ENCODE measurements at regions not wholly inside any gene's neighbourhood (a gene's known extent, or its start where the extent isn't known, plus 50 kb on each side); places are given as distances from the start of the nearest gene placed in this dataset.

DNA sequence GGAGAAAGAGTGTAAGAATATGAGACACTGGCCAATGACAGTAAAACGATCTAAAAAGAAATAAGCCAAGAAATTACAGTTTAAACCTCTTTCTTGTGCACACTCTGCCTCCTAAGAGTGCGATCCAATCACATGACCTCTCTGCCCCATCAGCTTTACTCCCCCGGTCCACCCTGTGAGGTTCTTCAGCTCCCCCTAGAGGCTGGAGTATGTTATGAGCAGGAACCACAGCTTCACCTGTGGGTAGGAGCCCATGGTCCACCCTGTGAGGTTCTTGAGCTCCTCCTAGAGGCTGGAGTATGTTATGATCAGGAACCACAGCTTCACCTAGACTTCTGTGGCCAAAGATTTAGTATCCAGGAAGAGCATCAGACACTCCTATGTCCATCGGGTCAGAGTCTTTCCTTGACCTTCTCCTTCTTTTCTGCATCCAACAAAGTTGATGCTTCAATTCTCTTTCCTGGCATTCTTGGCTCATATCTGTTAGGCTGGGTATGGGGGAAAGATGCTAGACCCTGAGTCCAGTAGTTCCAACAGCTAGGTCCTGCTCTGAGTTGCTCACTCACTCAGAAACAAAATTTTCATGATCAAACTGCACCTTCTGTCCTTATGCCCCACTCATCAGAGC is 164.0 kb downstream of the MINAR1 start:
- no peaks in the 10 kb centered on the region for H3K4me1 ChIP-seq
- TF ChIP-seq, protein P1, sequence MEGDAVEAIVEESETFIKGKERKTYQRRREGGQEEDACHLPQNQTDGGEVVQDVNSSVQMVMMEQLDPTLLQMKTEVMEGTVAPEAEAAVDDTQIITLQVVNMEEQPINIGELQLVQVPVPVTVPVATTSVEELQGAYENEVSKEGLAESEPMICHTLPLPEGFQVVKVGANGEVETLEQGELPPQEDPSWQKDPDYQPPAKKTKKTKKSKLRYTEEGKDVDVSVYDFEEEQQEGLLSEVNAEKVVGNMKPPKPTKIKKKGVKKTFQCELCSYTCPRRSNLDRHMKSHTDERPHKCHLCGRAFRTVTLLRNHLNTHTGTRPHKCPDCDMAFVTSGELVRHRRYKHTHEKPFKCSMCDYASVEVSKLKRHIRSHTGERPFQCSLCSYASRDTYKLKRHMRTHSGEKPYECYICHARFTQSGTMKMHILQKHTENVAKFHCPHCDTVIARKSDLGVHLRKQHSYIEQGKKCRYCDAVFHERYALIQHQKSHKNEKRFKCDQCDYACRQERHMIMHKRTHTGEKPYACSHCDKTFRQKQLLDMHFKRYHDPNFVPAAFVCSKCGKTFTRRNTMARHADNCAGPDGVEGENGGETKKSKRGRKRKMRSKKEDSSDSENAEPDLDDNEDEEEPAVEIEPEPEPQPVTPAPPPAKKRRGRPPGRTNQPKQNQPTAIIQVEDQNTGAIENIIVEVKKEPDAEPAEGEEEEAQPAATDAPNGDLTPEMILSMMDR (IDR thresholded peaks at IDR 0.05), result peak; percentile 51
- no peak overlapping the region for H3K27ac ChIP-seq
- H3K36me3 ChIP-seq (ENCODE audit: control insufficient read depth, insufficient read depth, low read length), result no peaks in the 10 kb centered on the region
- no peaks in the 10 kb centered on the region for H3K79me2 ChIP-seq
- H3K9ac ChIP-seq, result no peak overlapping the region
- no peak overlapping the region for H2AFZ ChIP-seq
- H3K9me3 ChIP-seq (ENCODE audit: control insufficient read depth, low read length), result no peaks in the 10 kb centered on the region
- no peaks in the 10 kb centered on the region for H3K27me3 ChIP-seq (ENCODE audit: control insufficient read depth, insufficient read depth, low read length)
- no peak overlapping the region for H3K4me2 ChIP-seq (ENCODE audit: low read length)
- no peak overlapping the region for H3K4me3 ChIP-seq (ENCODE audit: low read depth, low read length)

DNA sequence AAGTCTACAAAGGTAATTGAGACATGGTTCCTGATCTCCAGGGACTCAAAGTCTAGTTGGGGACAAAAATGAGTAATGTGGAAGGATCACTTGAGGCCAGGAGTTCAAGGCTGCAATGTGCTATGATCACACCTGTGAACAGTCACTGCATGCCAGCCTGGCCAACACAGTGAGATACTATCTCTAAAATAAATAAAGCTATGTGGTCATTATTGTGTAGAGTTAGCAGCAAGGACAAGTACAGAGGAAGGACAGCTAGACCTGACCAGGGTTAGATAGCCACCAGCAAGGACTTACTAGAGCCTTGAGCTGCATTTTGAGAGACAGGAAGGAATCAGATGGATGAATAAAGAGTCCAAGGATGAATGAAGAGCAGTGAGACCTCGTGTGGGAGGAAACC is 166.5 kb downstream of the MINAR1 start:
- Histone ChIP-seq H2AFZ (no peak overlapping the region), H3K27ac (no peak overlapping the region), H3K4me3 (ENCODE audit: low read depth, low read length) (no peak overlapping the region), H3K79me2 (no peaks in the 10 kb centered on the region), H3K27me3 (ENCODE audit: control insufficient read depth, insufficient read depth, low read length) (no peaks in the 10 kb centered on the region), H3K36me3 (ENCODE audit: control insufficient read depth, insufficient read depth, low read length) (no peaks in the 10 kb centered on the region), H3K9ac (no peak overlapping the region), H3K4me1 (no peaks in the 10 kb centered on the region), H3K9me3 (ENCODE audit: control insufficient read depth, low read length) (no peaks in the 10 kb centered on the region), H3K4me2 (ENCODE audit: low read length) (no peak overlapping the region)
- TF ChIP-seq, protein P1 (IDR thresholded peaks at IDR 0.05), result no peak

DNA sequence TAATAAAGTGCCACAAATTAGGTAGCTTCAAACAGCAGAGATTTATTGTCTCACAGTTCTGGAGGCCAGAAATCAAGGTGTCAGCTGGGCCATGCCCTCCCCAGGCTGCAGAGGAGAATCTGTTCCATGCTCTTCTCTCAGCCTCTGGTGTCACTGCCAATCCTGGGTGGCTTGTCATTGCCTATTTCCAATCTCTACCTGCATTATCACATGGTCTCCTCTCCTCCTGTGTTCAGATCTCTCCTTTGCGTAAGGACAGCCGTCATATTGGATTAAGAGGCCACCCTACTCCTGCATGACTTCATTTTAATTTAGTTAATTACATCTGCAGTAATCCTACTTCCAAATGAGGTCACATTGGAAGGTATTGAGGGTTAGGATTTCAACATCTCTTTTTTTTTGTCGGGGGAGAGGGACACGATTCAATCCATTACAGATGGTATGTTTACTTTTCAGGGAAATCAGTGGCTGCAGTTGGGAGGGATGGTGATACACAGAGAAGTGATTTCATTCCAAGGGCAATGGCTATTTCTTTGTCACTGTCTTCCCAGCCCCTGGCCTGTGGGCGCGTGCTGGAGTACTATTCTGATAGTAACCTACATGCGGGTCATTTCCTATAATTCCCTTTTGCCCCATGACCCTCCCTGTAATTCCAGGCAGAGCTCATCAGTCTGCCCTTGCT is 169.4 kb downstream of the MINAR1 start:
- Histone ChIP-seq H3K4me1 (no peaks in the 10 kb centered on the region), H3K36me3 (ENCODE audit: control insufficient read depth, insufficient read depth, low read length) (no peaks in the 10 kb centered on the region)

DNA sequence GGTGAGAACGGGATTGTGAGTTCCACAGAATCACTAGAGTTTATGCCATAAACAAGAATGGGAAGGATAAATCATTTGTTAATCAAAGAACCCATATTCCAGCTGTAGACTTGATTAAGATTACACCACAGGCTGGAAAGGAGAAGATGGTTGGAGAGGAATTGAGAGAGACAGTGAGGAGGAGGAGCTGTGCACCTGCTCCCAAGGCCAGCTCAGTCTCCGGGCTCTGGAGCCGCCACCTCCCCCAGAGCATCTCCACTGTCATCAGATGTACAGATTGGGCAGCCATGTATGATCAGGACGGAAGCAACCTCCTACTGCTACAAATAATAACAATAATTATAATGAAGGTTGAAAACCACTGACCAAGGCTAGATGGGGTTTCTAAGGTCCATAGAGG is 170.0 kb downstream of the MINAR1 start:
- no peak overlapping the region for H3K27ac ChIP-seq
- H2AFZ ChIP-seq, result no peak overlapping the region
- H3K27me3 ChIP-seq (ENCODE audit: control insufficient read depth, insufficient read depth, low read length), result no peaks in the 10 kb centered on the region
- H3K4me3 ChIP-seq (ENCODE audit: low read depth, low read length), result no peak overlapping the region
- H3K4me2 ChIP-seq (ENCODE audit: low read length), result no peak overlapping the region
- TF ChIP-seq, protein P1 (IDR thresholded peaks at IDR 0.05), result no peak
- no peak overlapping the region for H3K9ac ChIP-seq
- H3K36me3 ChIP-seq (ENCODE audit: control insufficient read depth, insufficient read depth, low read length), result no peaks in the 10 kb centered on the region
- no peaks in the 10 kb centered on the region for H3K4me1 ChIP-seq
- H3K79me2 ChIP-seq, result no peaks in the 10 kb centered on the region
- no peaks in the 10 kb centered on the region for H3K9me3 ChIP-seq (ENCODE audit: control insufficient read depth, low read length)

More for the DNA sequence above, 169.4 kb downstream of the MINAR1 start:
- no peak overlapping the region for H3K27ac ChIP-seq
- no peak overlapping the region for H3K4me2 ChIP-seq (ENCODE audit: low read length)
- H3K9me3 ChIP-seq (ENCODE audit: control insufficient read depth, low read length), result no peaks in the 10 kb centered on the region
- H3K27me3 ChIP-seq (ENCODE audit: control insufficient read depth, insufficient read depth, low read length), result no peaks in the 10 kb centered on the region
- no peak overlapping the region for H3K4me3 ChIP-seq (ENCODE audit: low read depth, low read length)
- H3K9ac ChIP-seq, result no peak overlapping the region
- TF ChIP-seq, protein P1 (IDR thresholded peaks at IDR 0.05), result no peak
- H3K79me2 ChIP-seq, result no peaks in the 10 kb centered on the region
- no peak overlapping the region for H2AFZ ChIP-seq

GRCh38 chr15:79602731-79603130 is 170.6 kb downstream of the MINAR1 start:
- TF ChIP-seq, protein P1 (IDR thresholded peaks at IDR 0.05), result no peak
- Histone ChIP-seq H3K79me2 (no peaks in the 10 kb centered on the region), H3K9ac (no peak overlapping the region), H3K36me3 (ENCODE audit: control insufficient read depth, insufficient read depth, low read length) (no peaks in the 10 kb centered on the region), H3K27ac (no peak overlapping the region), H3K4me2 (ENCODE audit: low read length) (no peak overlapping the region), H3K4me1 (no peaks in the 10 kb centered on the region), H2AFZ (no peak overlapping the region), H3K9me3 (ENCODE audit: control insufficient read depth, low read length) (no peaks in the 10 kb centered on the region), H3K4me3 (ENCODE audit: low read depth, low read length) (no peak overlapping the region), H3K27me3 (ENCODE audit: control insufficient read depth, insufficient read depth, low read length) (no peaks in the 10 kb centered on the region)

Data from parathyroid adenoma (tissue), 2 donors.